ENCODE measurements at regions not wholly inside any gene's neighbourhood (a gene's known extent, or its start where the extent isn't known, plus 50 kb on each side); places are given as distances from the start of the nearest gene placed in this dataset.

DNA sequence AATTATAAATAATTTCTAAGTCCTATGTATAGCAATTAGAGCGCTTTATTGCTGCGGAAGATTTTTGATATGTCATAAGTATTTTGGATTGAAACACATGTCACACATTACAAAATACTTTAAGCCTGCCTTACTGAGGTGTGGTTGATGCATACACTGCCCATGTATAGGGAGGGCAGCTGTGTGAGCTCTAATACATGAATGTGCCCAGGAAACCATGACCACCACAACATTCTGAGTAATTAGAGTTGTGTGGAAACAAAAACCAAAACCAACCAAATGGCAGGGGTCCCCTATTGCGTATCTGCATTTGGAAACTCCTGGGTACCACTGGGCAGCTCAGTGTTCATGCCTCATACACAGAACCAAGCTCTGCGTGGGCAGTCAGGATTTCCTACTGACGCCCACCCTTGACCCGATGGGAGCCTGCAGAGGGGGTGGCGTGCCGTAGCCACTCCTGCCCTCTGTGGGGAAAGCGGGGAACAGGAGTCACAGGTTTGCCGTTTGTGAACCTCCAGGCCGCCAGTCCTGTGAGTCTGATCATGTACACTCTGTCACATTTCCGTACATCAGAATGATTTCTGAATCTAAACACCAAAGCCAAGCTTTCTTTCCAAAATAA lies 50.9 kb upstream of the PDE10A start:
- TF ChIP-seq, protein P1, sequence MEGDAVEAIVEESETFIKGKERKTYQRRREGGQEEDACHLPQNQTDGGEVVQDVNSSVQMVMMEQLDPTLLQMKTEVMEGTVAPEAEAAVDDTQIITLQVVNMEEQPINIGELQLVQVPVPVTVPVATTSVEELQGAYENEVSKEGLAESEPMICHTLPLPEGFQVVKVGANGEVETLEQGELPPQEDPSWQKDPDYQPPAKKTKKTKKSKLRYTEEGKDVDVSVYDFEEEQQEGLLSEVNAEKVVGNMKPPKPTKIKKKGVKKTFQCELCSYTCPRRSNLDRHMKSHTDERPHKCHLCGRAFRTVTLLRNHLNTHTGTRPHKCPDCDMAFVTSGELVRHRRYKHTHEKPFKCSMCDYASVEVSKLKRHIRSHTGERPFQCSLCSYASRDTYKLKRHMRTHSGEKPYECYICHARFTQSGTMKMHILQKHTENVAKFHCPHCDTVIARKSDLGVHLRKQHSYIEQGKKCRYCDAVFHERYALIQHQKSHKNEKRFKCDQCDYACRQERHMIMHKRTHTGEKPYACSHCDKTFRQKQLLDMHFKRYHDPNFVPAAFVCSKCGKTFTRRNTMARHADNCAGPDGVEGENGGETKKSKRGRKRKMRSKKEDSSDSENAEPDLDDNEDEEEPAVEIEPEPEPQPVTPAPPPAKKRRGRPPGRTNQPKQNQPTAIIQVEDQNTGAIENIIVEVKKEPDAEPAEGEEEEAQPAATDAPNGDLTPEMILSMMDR (IDR thresholded peaks at IDR 0.05; ENCODE audit: borderline replicate concordance, extremely low read depth, low read length, poor library complexity, severe bottlenecking), result no peak
- TF ChIP-seq EZH2 (IDR thresholded peaks at IDR 0.05; ENCODE audit: borderline replicate concordance, low read depth, low read length, severe bottlenecking), result no peak

Data from DND-41 (cell line).